ENCODE measurements at regions not wholly inside any gene's neighbourhood (a gene's known extent, or its start where the extent isn't known, plus 50 kb on each side); places are given as distances from the start of the nearest gene placed in this dataset.

DNA sequence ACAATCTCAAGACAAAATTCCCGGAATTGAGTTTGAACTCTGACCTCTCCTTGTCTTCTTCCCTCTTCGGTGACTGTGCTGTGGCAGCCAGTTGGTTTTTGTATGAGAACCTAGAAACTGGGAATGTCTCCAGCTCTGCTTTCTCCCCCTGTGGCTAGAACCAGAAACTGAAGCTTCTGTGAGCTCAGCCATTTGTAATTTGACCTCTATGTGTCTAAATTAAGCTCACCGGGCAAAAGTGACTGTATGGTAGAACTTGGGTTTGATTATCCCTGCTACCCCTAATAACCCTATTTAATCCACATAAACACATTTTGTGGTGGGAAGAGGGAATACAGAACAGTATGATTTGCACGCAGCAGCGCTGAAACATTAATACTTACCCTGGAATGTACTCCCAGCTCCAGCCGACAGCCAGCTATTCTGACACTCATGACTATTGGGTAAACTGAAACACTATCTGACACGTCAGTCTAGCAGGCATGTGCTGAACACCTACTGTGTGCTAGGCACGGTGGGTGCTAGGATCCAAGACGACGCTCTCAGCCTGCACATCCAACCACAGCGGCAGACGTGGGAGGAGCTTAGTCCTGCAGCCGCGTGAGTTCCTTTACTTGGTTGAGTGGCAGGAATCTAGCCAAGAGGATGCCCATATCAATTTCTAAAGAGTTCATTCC is 324.8 kb downstream of the SFMBT2 start:
- TF ChIP-seq, protein P1, sequence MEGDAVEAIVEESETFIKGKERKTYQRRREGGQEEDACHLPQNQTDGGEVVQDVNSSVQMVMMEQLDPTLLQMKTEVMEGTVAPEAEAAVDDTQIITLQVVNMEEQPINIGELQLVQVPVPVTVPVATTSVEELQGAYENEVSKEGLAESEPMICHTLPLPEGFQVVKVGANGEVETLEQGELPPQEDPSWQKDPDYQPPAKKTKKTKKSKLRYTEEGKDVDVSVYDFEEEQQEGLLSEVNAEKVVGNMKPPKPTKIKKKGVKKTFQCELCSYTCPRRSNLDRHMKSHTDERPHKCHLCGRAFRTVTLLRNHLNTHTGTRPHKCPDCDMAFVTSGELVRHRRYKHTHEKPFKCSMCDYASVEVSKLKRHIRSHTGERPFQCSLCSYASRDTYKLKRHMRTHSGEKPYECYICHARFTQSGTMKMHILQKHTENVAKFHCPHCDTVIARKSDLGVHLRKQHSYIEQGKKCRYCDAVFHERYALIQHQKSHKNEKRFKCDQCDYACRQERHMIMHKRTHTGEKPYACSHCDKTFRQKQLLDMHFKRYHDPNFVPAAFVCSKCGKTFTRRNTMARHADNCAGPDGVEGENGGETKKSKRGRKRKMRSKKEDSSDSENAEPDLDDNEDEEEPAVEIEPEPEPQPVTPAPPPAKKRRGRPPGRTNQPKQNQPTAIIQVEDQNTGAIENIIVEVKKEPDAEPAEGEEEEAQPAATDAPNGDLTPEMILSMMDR (IDR thresholded peaks at IDR 0.05), result peak in 1 of 4 experiments; percentile 19
- no peak for TF ChIP-seq POLR2A (IDR thresholded peaks at IDR 0.05)
